ENCODE measurements at regions not wholly inside any gene's neighbourhood (a gene's known extent, or its start where the extent isn't known, plus 50 kb on each side); places are given as distances from the start of the nearest gene placed in this dataset.

- no peak for DNase-seq (ENCODE audit: low read depth)
These were observed 95.0 kb downstream of the TEX35 start for GRCh38 chr1:178607718-178608408.

GRCh38 chr1:178609015-178609414 is 96.1 kb downstream of the TEX35 start:
- DNase-seq (ENCODE audit: low read depth): peak; percentile 89

GRCh38 chr1:178610690-178611410 is 97.9 kb downstream of the TEX35 start:
- peak; percentile 82 for DNase-seq (ENCODE audit: low read depth)

GRCh38 chr1:178612261-178612660 is 99.4 kb downstream of the TEX35 start:
- peak; percentile 47 for DNase-seq (ENCODE audit: low read depth)

GRCh38 chr1:178613271-178613945 is 100.5 kb downstream of the TEX35 start:
- peak; percentile 10 for DNase-seq (ENCODE audit: low read depth)

GRCh38 chr1:178614286-178614685 is 101.4 kb downstream of the TEX35 start:
- DNase-seq (ENCODE audit: low read depth): no peak

- no peak for DNase-seq (ENCODE audit: low read depth)
These were observed 105.8 kb upstream of the RALGPS2 start for GRCh38 chr1:178619042-178619927.

- DNase-seq (ENCODE audit: low read depth): no peak
These were observed 104.2 kb upstream of the RALGPS2 start for GRCh38 chr1:178620584-178621475.

- DNase-seq (ENCODE audit: low read depth): no peak
These were observed 103.2 kb upstream of the RALGPS2 start for GRCh38 chr1:178621822-178622221.

- DNase-seq (ENCODE audit: low read depth): no peak
These were observed 99.3 kb upstream of the RALGPS2 start for GRCh38 chr1:178625695-178626094.

- DNase-seq (ENCODE audit: low read depth): no peak
These were observed 98.0 kb upstream of the RALGPS2 start for GRCh38 chr1:178627037-178627436.

GRCh38 chr1:178628637-178629251 is 96.3 kb upstream of the RALGPS2 start:
- no peak for DNase-seq (ENCODE audit: low read depth)

GRCh38 chr1:178629252-178630154 is 95.5 kb upstream of the RALGPS2 start:
- DNase-seq (ENCODE audit: low read depth): peak; percentile 88

GRCh38 chr1:178630417-178630816 is 94.6 kb upstream of the RALGPS2 start:
- peak; percentile 67 for DNase-seq (ENCODE audit: low read depth)

GRCh38 chr1:178632653-178633052 is 92.4 kb upstream of the RALGPS2 start:
- no peak for DNase-seq (ENCODE audit: low read depth)

- no peak for DNase-seq (ENCODE audit: low read depth)
These were observed 92.0 kb upstream of the RALGPS2 start for GRCh38 chr1:178633056-178633455.

GRCh38 chr1:178634445-178634844 is 90.6 kb upstream of the RALGPS2 start:
- peak; percentile 96 for DNase-seq (ENCODE audit: low read depth)

- no peak for DNase-seq (ENCODE audit: low read depth)
These were observed 87.2 kb upstream of the RALGPS2 start for GRCh38 chr1:178637841-178638240.

- DNase-seq (ENCODE audit: low read depth): peak; percentile 63
These were observed 85.7 kb upstream of the RALGPS2 start for GRCh38 chr1:178639326-178639725.
